HepG2 (cell line): ENCODE measurements at regions not wholly inside any gene's neighbourhood (a gene's known extent, or its start where the extent isn't known, plus 50 kb on each side); places are given as distances from the start of the nearest gene placed in this dataset.

Experiments used
- ATAC-seq: fragments of 200-7000 bp; cut with Tn5 transposase; 3 replicates; pipeline ENCODE4 v1.9.1; 2020; ENCODE audit warnings: mild to moderate bottlenecking, moderate library complexity
- BruUV-seq: library from RNA; stranded (reverse); fragments of 400-500 nt; replicated peaks from 2 replicates; lab custom pipeline; 2021; lab: Mats Ljungman, UMichigan
- CTCF ChIA-PET: fragments of 300-600 bp; formaldehyde crosslinking; extraction: SDS; loops from one replicate; lab custom pipeline; 2021; ENCODE audit warnings: low total read pairs, inconsistent platforms, low intra/inter-chr PET ratio; lab: Yijun Ruan, JAX
- POLR2A ChIA-PET: fragments of 350-600 bp; sonication (Branson Sonifier 250); formaldehyde crosslinking; loops from one replicate; lab custom pipeline; 2020; ENCODE audit warnings: antibody characterized with exemption, inconsistent platforms; lab: Yijun Ruan, JAX
- DNase-seq: peaks from one replicate; pipeline ENCODE4 v3.0.0-alpha.2; 2015; ENCODE audit warnings: low spot score
- FAIRE-seq: peaks from 3 replicates; lab custom pipeline; 2011; peaks lifted over from hg19 to GRCh38; lab: Jason Lieb, UNC
- H2AFZ ChIP-seq: one replicate; pipeline ENCODE4 v1.6.1; 2011; ENCODE audit warnings: low read length, inconsistent platforms
- H3K27ac ChIP-seq: fragments of 300-600 bp; 3 replicates; pipeline ENCODE4 v1.8.0; 2011; ENCODE audit warnings: mixed run types, mild to moderate bottlenecking, mixed read lengths, low read length, inconsistent platforms; ENCODE audit not compliant: insufficient read depth; ENCODE audit errors: extremely low read length
- H3K27me3 ChIP-seq, 2 experiments: fragments of 200-600 bp in 1 of 2; 2 replicates in 1 of 2; 3 replicates in 1 of 2; pipeline versions ENCODE4 v1.6.0 to v1.8.0; 2011; ENCODE audit warnings: low read length in 2 of 2, mild to moderate bottlenecking in 2 of 2, moderate library complexity in 2 of 2, inconsistent platforms in 1 of 2; ENCODE audit not compliant: insufficient read depth in 2 of 2, control insufficient read depth in 1 of 2
- H3K36me3 ChIP-seq, 2 experiments: fragments of 200-600 bp in 1 of 2; replicated peaks in 1 of 2; 2 replicates in 1 of 2; 3 replicates in 1 of 2; pipeline versions ENCODE4 v1.5.1 to v1.8.0; 2011; ENCODE audit warnings: low read length in 2 of 2, inconsistent platforms in 1 of 2; ENCODE audit not compliant: insufficient read depth in 2 of 2, control insufficient read depth in 1 of 2
- H3K4me1 ChIP-seq: 2 replicates; pipeline ENCODE4 v1.5.1; 2012; ENCODE audit warnings: low read length, inconsistent platforms; ENCODE audit not compliant: insufficient read depth
- H3K4me2 ChIP-seq: 2 replicates; pipeline ENCODE4 v1.6.0; 2011; ENCODE audit warnings: low read depth, low read length, inconsistent platforms
- H3K4me3 ChIP-seq, 3 experiments: fragments of 200-600 bp in 1 of 3; sonication (generic), shearing (Covaris generic) in 1 of 3; replicated peaks in 1 of 3; 2 replicates each; pipeline ENCODE4 v1.5.1; 2011 to 2016; ENCODE audit warnings: low read length in 3 of 3, inconsistent platforms in 2 of 3, low read depth in 2 of 3, mild to moderate bottlenecking in 2 of 3, control low read depth in 1 of 3, mixed read lengths in 1 of 3; ENCODE audit not compliant: insufficient read depth in 1 of 3
- H3K79me2 ChIP-seq: one replicate; pipeline ENCODE4 v1.6.1; 2011; ENCODE audit warnings: low read length, inconsistent platforms; ENCODE audit not compliant: insufficient read depth
- H3K9ac ChIP-seq: 2 replicates; pipeline ENCODE4 v1.6.0; 2011; ENCODE audit warnings: mild to moderate bottlenecking, low read depth, low read length, inconsistent platforms; ENCODE audit not compliant: insufficient read depth
- H3K9me3 ChIP-seq: 2 replicates; pipeline ENCODE4 v1.5.1; 2012; ENCODE audit warnings: mild to moderate bottlenecking, low read length
- H4K20me1 ChIP-seq: 2 replicates; pipeline ENCODE4 v1.6.0; 2011; ENCODE audit warnings: inconsistent platforms, mild to moderate bottlenecking, low read length, moderate library complexity; ENCODE audit not compliant: insufficient read depth
- GLI4 ChIP-seq: sonication (generic); formaldehyde crosslinking; IDR thresholded peaks from 2 replicates; pipeline ENCODE4 v1.5.1; 2020; ENCODE audit warnings: missing genetic modification reagents, mild to moderate bottlenecking, moderate library complexity, borderline replicate concordance
- ISX ChIP-seq: sonication (generic); formaldehyde crosslinking; conservative IDR thresholded peaks from 2 replicates; pipeline ENCODE4 v1.5.0; 2020; ENCODE audit warnings: missing genetic modification reagents
- PHF5A ChIP-seq: IDR thresholded peaks from one replicate; pipeline ENCODE4 v1.6.1; 2018; ENCODE audit warnings: low read depth, missing genetic modification reagents; ENCODE audit not compliant: unreplicated experiment
- PHF8 ChIP-seq: sonication (generic); formaldehyde crosslinking; IDR thresholded peaks from 2 replicates; pipeline ENCODE4 v1.5.0; 2020; ENCODE audit warnings: missing genetic modification reagents
- POLR2A ChIP-seq, 2 experiments: IDR thresholded peaks; 2 replicates each; pipeline ENCODE4 v1.6.1; 2011; ENCODE audit warnings: low read depth in 2 of 2, low read length in 2 of 2, mild to moderate bottlenecking in 1 of 2, moderate library complexity in 1 of 2; ENCODE audit not compliant: insufficient read depth in 1 of 2
- RFXANK ChIP-seq: IDR thresholded peaks from 2 replicates; pipeline ENCODE4 v1.6.1; 2016
- SRSF9 ChIP-seq: fragments of 200-400 bp; formaldehyde crosslinking; IDR thresholded peaks from 2 replicates; pipeline ENCODE4 v1.6.1; 2018; ENCODE audit warnings: borderline replicate concordance, mild to moderate bottlenecking, low read depth, low read length; ENCODE audit not compliant: insufficient read depth, poor library complexity, severe bottlenecking
- TAF1 ChIP-seq: sonication (generic); formaldehyde crosslinking; IDR thresholded peaks from 2 replicates; pipeline ENCODE4 v1.4.0; 2020; ENCODE audit warnings: missing genetic modification reagents
- ZFP36L1 ChIP-seq: sonication (generic); formaldehyde crosslinking; IDR thresholded peaks from 2 replicates; pipeline ENCODE4 v1.8.0; 2022; ENCODE audit warnings: mild to moderate bottlenecking, missing genetic modification reagents, moderate library complexity
- ZFP36L2 ChIP-seq: sonication (generic); formaldehyde crosslinking; IDR thresholded peaks from 2 replicates; pipeline ENCODE4 v1.4.0; 2020; ENCODE audit warnings: missing genetic modification reagents
- ZFP82 ChIP-seq: sonication (generic); formaldehyde crosslinking; IDR thresholded peaks from 2 replicates; pipeline ENCODE4 v1.5.1; 2020; ENCODE audit warnings: mild to moderate bottlenecking, missing genetic modification reagents, borderline replicate concordance
- ZNF138 ChIP-seq: sonication (generic); formaldehyde crosslinking; IDR thresholded peaks from 2 replicates; pipeline ENCODE4 v1.5.0; 2020; ENCODE audit warnings: mild to moderate bottlenecking, low read depth, missing genetic modification reagents
- WGBS: methylation state at CpG from one replicate; pipeline ENCODE4 v1.1.6; 2017; ENCODE audit warnings: low lambda C conversion rate; 5-methylcytosine and 5-hydroxymethylcytosine counted together
- in situ Hi-C: cut with HindIII; loops from 2 replicates; pipeline ENCODE4 v1.10.0; 2017; ENCODE audit warnings: low pct_unique_long_range_greater_than_20kb; ENCODE audit not compliant: extremely low pct_ligation_motif_present
- intact Hi-C: fragments of 100-400 bp; cut with micrococcal nuclease; formaldehyde crosslinking; loops from one replicate; pipeline ENCODE4 v1.10.0; 2022; ENCODE audit not compliant: unreplicated experiment
- TF ChIP-seq, protein P1 (sequence below): sonication (generic); formaldehyde crosslinking; IDR thresholded peaks from 2 replicates; pipeline ENCODE4 v1.5.1; 2020; ENCODE audit warnings: missing genetic modification reagents, mild to moderate bottlenecking, borderline replicate concordance
- TF ChIP-seq, protein P2 (sequence below): sonication (generic); formaldehyde crosslinking; IDR thresholded peaks from 2 replicates; pipeline ENCODE4 v1.4.0; 2020; ENCODE audit warnings: missing genetic modification reagents, low read depth, mild to moderate bottlenecking, borderline replicate concordance
- TF ChIP-seq, protein P3 (sequence below): sonication (generic); formaldehyde crosslinking; IDR thresholded peaks from 2 replicates; pipeline ENCODE4 v1.5.1; 2020; ENCODE audit warnings: missing genetic modification reagents, mild to moderate bottlenecking, borderline replicate concordance
- TF ChIP-seq, protein P4 (sequence below): sonication (generic); formaldehyde crosslinking; IDR thresholded peaks from 2 replicates; pipeline ENCODE4 v1.4.0; 2020; ENCODE audit warnings: missing genetic modification reagents
- TF ChIP-seq, protein P5 (sequence below): sonication (generic); formaldehyde crosslinking; IDR thresholded peaks from 2 replicates; pipeline ENCODE4 v1.4.0; 2020; ENCODE audit warnings: missing genetic modification reagents

DNA sequence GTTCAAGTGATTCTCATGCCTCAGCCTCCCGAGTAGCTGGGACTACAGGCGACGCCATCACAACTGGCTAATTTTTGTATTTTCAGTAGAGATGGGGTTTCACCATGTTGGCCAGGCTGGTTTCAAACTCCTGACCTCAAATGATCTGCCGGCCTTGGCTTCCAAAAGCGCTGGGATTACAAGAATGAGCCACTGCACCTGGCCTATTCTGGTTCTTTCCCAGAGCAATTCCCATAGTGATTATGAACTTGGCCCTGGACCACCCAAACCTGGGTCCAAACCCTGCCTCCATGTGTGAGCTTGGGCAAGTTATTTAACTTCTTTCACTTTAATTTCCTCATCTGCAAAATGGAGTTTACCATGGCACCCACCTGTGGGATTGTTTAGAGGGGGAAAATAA, 61.5 kb upstream of the HEPHL1 start:
- Histone ChIP-seq H3K4me3 (no peak overlapping the region), H3K27me3 (peaks cover 0 to 3% of the 10 kb centered on the region in 2 experiments; a peak in 1 of 5 replicates), H3K9ac (no peak overlapping the region), H3K36me3 (no peaks in the 10 kb centered on the region), H4K20me1 (no peaks in the 10 kb centered on the region), H3K79me2 (no peaks in the 10 kb centered on the region), H3K4me2 (no peak overlapping the region), H2AFZ (no peak overlapping the region), H3K9me3 (no peaks in the 10 kb centered on the region), H3K27ac (no peak overlapping the region), H3K4me1 (no peaks in the 10 kb centered on the region)
- BruUV-seq: no TSS peak
- in situ Hi-C loops (no loop called here), intact Hi-C loops (no loop called here)
- ChIA-PET POLR2A (no interaction called here), CTCF (no interaction called here)
- ATAC-seq: no peak
- no peak for TF ChIP-seq SRSF9
- TF ChIP-seq, protein P1, sequence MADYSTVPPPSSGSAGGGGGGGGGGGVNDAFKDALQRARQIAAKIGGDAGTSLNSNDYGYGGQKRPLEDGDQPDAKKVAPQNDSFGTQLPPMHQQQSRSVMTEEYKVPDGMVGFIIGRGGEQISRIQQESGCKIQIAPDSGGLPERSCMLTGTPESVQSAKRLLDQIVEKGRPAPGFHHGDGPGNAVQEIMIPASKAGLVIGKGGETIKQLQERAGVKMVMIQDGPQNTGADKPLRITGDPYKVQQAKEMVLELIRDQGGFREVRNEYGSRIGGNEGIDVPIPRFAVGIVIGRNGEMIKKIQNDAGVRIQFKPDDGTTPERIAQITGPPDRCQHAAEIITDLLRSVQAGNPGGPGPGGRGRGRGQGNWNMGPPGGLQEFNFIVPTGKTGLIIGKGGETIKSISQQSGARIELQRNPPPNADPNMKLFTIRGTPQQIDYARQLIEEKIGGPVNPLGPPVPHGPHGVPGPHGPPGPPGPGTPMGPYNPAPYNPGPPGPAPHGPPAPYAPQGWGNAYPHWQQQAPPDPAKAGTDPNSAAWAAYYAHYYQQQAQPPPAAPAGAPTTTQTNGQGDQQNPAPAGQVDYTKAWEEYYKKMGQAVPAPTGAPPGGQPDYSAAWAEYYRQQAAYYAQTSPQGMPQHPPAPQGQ (CRISPR knock-in tag): no peak
- no peak for TF ChIP-seq TAF1 (CRISPR knock-in tag)
- no peak for TF ChIP-seq ZFP36L2 (CRISPR knock-in tag)
- no peak for TF ChIP-seq ZFP36L1 (CRISPR knock-in tag)
- TF ChIP-seq, protein P2, sequence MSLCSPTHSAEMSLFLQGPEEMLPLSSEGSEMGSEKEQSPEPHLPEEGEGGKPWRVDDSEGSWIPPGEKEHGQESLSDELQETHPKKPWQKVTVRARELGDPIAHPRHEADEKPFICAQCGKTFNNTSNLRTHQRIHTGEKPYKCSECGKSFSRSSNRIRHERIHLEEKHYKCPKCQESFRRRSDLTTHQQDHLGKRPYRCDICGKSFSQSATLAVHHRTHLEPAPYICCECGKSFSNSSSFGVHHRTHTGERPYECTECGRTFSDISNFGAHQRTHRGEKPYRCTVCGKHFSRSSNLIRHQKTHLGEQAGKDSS (CRISPR knock-in tag): no peak
- TF ChIP-seq POLR2A (IDR thresholded peaks at IDR 0.05; ENCODE audit: insufficient read depth in 1 of 2, low read depth in 2 of 2, low read length in 2 of 2): no peak
- TF ChIP-seq ISX (CRISPR knock-in tag): no peak
- TF ChIP-seq, protein P3, sequence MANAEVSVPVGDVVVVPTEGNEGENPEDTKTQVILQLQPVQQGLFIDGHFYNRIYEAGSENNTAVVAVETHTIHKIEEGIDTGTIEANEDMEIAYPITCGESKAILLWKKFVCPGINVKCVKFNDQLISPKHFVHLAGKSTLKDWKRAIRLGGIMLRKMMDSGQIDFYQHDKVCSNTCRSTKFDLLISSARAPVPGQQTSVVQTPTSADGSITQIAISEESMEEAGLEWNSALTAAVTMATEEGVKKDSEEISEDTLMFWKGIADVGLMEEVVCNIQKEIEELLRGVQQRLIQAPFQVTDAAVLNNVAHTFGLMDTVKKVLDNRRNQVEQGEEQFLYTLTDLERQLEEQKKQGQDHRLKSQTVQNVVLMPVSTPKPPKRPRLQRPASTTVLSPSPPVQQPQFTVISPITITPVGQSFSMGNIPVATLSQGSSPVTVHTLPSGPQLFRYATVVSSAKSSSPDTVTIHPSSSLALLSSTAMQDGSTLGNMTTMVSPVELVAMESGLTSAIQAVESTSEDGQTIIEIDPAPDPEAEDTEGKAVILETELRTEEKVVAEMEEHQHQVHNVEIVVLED (CRISPR knock-in tag): no peak
- no peak for TF ChIP-seq ZFP82 (CRISPR knock-in tag)
- no peak for TF ChIP-seq ZNF138 (CRISPR knock-in tag)
- TF ChIP-seq PHF5A (CRISPR knock-in tag): no peak
- TF ChIP-seq RFXANK (CRISPR knock-in tag): no peak
- TF ChIP-seq, protein P4, sequence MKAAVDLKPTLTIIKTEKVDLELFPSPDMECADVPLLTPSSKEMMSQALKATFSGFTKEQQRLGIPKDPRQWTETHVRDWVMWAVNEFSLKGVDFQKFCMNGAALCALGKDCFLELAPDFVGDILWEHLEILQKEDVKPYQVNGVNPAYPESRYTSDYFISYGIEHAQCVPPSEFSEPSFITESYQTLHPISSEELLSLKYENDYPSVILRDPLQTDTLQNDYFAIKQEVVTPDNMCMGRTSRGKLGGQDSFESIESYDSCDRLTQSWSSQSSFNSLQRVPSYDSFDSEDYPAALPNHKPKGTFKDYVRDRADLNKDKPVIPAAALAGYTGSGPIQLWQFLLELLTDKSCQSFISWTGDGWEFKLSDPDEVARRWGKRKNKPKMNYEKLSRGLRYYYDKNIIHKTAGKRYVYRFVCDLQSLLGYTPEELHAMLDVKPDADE: no peak
- no peak for TF ChIP-seq PHF8 (CRISPR knock-in tag)
- TF ChIP-seq GLI4 (CRISPR knock-in tag): no peak
- TF ChIP-seq, protein P5, sequence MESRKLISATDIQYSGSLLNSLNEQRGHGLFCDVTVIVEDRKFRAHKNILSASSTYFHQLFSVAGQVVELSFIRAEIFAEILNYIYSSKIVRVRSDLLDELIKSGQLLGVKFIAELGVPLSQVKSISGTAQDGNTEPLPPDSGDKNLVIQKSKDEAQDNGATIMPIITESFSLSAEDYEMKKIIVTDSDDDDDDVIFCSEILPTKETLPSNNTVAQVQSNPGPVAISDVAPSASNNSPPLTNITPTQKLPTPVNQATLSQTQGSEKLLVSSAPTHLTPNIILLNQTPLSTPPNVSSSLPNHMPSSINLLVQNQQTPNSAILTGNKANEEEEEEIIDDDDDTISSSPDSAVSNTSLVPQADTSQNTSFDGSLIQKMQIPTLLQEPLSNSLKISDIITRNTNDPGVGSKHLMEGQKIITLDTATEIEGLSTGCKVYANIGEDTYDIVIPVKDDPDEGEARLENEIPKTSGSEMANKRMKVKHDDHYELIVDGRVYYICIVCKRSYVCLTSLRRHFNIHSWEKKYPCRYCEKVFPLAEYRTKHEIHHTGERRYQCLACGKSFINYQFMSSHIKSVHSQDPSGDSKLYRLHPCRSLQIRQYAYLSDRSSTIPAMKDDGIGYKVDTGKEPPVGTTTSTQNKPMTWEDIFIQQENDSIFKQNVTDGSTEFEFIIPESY (CRISPR knock-in tag): no peak
- 11% methylated on average over 5 of the region's 5 CpGs for WGBS
- DNase-seq: no peak
- no peak for FAIRE-seq
